GM19035 (cell line): ENCODE measurements at regions not wholly inside any gene's neighbourhood (a gene's known extent, or its start where the extent isn't known, plus 50 kb on each side); places are given as distances from the start of the nearest gene placed in this dataset.

ENCODE experiments used
- ATAC-seq: cut with Tn5 transposase; IDR thresholded peaks from one replicate; pipeline ENCODE4 v1.9.1; 2021; ENCODE audit not compliant: unreplicated experiment

GRCh38 chr7:47045207-47046051, 536.5 kb downstream of the TNS3 start:
- ATAC-seq: no peak

GRCh38 chr7:47044625-47045024, 537.3 kb downstream of the TNS3 start:
- ATAC-seq: no peak

- ATAC-seq: no peak
Observed at GRCh38 chr7:47043304-47043703, 538.6 kb downstream of the TNS3 start.

- no peak for ATAC-seq
Observed at GRCh38 chr7:47042669-47043068, 539.2 kb downstream of the TNS3 start.

- ATAC-seq: no peak
Observed at GRCh38 chr7:47040795-47041347, 541.0 kb downstream of the TNS3 start.

- ATAC-seq: no peak
Observed at GRCh38 chr7:47039904-47040303, 542.0 kb downstream of the TNS3 start.

- no peak for ATAC-seq
Observed at GRCh38 chr7:47039089-47039648, 542.7 kb downstream of the TNS3 start.

- ATAC-seq: no peak
Observed at GRCh38 chr7:47038621-47039020, 543.3 kb downstream of the TNS3 start.

GRCh38 chr7:47037607-47038006, 544.3 kb downstream of the TNS3 start:
- no peak for ATAC-seq

GRCh38 chr7:47036909-47037308, 545.0 kb downstream of the TNS3 start:
- no peak for ATAC-seq

- no peak for ATAC-seq
Observed at GRCh38 chr7:47035522-47035921, 546.4 kb downstream of the TNS3 start.

GRCh38 chr7:47034180-47034579, 547.7 kb downstream of the TNS3 start:
- no peak for ATAC-seq

- no peak for ATAC-seq
Observed at GRCh38 chr7:47032536-47032908, 549.4 kb downstream of the TNS3 start.

GRCh38 chr7:47031786-47032535, 550.0 kb downstream of the TNS3 start:
- ATAC-seq: no peak

GRCh38 chr7:47028284-47028683, 553.6 kb downstream of the TNS3 start:
- ATAC-seq: no peak

GRCh38 chr7:47027695-47028240, 554.1 kb downstream of the TNS3 start:
- no peak for ATAC-seq

GRCh38 chr7:47026780-47027361, 555.0 kb downstream of the TNS3 start:
- ATAC-seq: no peak

GRCh38 chr7:47024991-47025390, 556.9 kb downstream of the TNS3 start:
- ATAC-seq: no peak

- no peak for ATAC-seq
Observed at GRCh38 chr7:47008461-47008860, 573.5 kb downstream of the TNS3 start.

- no peak for ATAC-seq
Observed at GRCh38 chr7:47007471-47007870, 574.4 kb downstream of the TNS3 start.

GRCh38 chr7:47000561-47000960, 581.4 kb downstream of the TNS3 start:
- ATAC-seq: no peak
